ENCODE measurements at regions not wholly inside any gene's neighbourhood (a gene's known extent, or its start where the extent isn't known, plus 50 kb on each side); places are given as distances from the start of the nearest gene placed in this dataset.
A peak's percentile ranks its signal among the peaks of the same experiment; 100 is the strongest.

- no peak for TF ChIP-seq CTCF (IDR thresholded peaks at IDR 0.05; ENCODE audit: control extremely low read depth, extremely low read depth)
- DNase-seq: no peak
- peaks cover 0 to 8% (median 0%) of the 10 kb centered on the region in 4 donors for H3K9me3 ChIP-seq (ENCODE audit: control insufficient read depth in 4 of 4, insufficient read depth in 3 of 4, low read length in 3 of 4)
- H3K4me1 ChIP-seq (ENCODE audit: control insufficient read depth in 5 of 5, insufficient read depth in 5 of 5, low read length in 5 of 5): peaks cover 0 to 2% (median 0%) of the 10 kb centered on the region in 5 donors
- H3K27ac ChIP-seq (ENCODE audit: low read depth in 1 of 2, low read length in 1 of 2): no peak overlapping the region
- H3K4me3 ChIP-seq: no peak overlapping the region
- H3K36me3 ChIP-seq (ENCODE audit: control insufficient read depth in 4 of 4, insufficient read depth in 4 of 4, low read length in 4 of 4): no peaks in the 10 kb centered on the region
- WGBS, 2 donors: 81 to 98% methylated on average over 3 of the region's 3 CpGs
- ATAC-seq (ENCODE audit: insufficient read depth, low FRiP score): no peak
- H3K9ac ChIP-seq (ENCODE audit: insufficient read depth in 1 of 2, low read length in 2 of 2): no peak overlapping the region
- no peaks in the 10 kb centered on the region for H3K27me3 ChIP-seq (ENCODE audit: control insufficient read depth in 3 of 3, insufficient read depth in 3 of 3, low read length in 2 of 3)
Observed at GRCh38 chr6:6847591-6847990, 259.1 kb downstream of the LY86 start.

GRCh38 chr6:6851059-6851948, 256.5 kb upstream of the RREB1 start:
- peaks cover 0 to 2% (median 0%) of the 10 kb centered on the region in 4 donors for H3K9me3 ChIP-seq (ENCODE audit: control insufficient read depth in 4 of 4, insufficient read depth in 3 of 4, low read length in 3 of 4)
- no peaks in the 10 kb centered on the region for H3K36me3 ChIP-seq (ENCODE audit: control insufficient read depth in 4 of 4, insufficient read depth in 4 of 4, low read length in 4 of 4)
- peak; percentile 93 for ATAC-seq (ENCODE audit: insufficient read depth, low FRiP score)
- 73 to 85% methylated on average over 9 of the region's 9 CpGs for WGBS, 2 donors
- no peak overlapping the region for H3K4me3 ChIP-seq
- H3K4me1 ChIP-seq (ENCODE audit: control insufficient read depth in 5 of 5, insufficient read depth in 5 of 5, low read length in 5 of 5): peaks cover 0 to 4% (median 1%) of the 10 kb centered on the region in 5 donors
- no peaks in the 10 kb centered on the region for H3K27me3 ChIP-seq (ENCODE audit: control insufficient read depth in 3 of 3, insufficient read depth in 3 of 3, low read length in 2 of 3)
- H3K9ac ChIP-seq (ENCODE audit: insufficient read depth in 1 of 2, low read length in 2 of 2): no peak overlapping the region
- no peak for TF ChIP-seq CTCF (IDR thresholded peaks at IDR 0.05; ENCODE audit: control extremely low read depth, extremely low read depth)
- peak overlapping the region in 1 of 2 donors; percentile 45 for H3K27ac ChIP-seq (ENCODE audit: low read depth in 1 of 2, low read length in 1 of 2)
- DNase-seq: peak; percentile 89 to 94 (median 94)

- Histone ChIP-seq H3K36me3 (ENCODE audit: control insufficient read depth in 4 of 4, insufficient read depth in 4 of 4, low read length in 4 of 4) (no peaks in the 10 kb centered on the region), H3K4me1 (ENCODE audit: control insufficient read depth in 5 of 5, insufficient read depth in 5 of 5, low read length in 5 of 5) (peaks cover 0 to 10% (median 4%) of the 10 kb centered on the region in 5 donors), H3K4me3 (no peak overlapping the region), H3K9ac (ENCODE audit: insufficient read depth in 1 of 2, low read length in 2 of 2) (no peak overlapping the region), H3K9me3 (ENCODE audit: control insufficient read depth in 4 of 4, insufficient read depth in 3 of 4, low read length in 3 of 4) (peaks cover 0 to 2% (median 0%) of the 10 kb centered on the region in 4 donors), H3K27me3 (ENCODE audit: control insufficient read depth in 3 of 3, insufficient read depth in 3 of 3, low read length in 2 of 3) (no peaks in the 10 kb centered on the region), H3K27ac (ENCODE audit: low read depth in 1 of 2, low read length in 1 of 2) (no peak overlapping the region)
- no peak for ATAC-seq (ENCODE audit: insufficient read depth, low FRiP score)
- DNase-seq: no peak
- WGBS, 2 donors: 80 to 89% methylated on average over 2 of the region's 2 CpGs
- no peak for TF ChIP-seq CTCF (IDR thresholded peaks at IDR 0.05; ENCODE audit: control extremely low read depth, extremely low read depth)
Observed at GRCh38 chr6:6851949-6852261, 255.9 kb upstream of the RREB1 start.

Data from lung (tissue), 11 donors.